OCI-LY3 (cell line): ENCODE measurements at regions not wholly inside any gene's neighbourhood (a gene's known extent, or its start where the extent isn't known, plus 50 kb on each side); places are given as distances from the start of the nearest gene placed in this dataset.

ENCODE experiments used
- EZH2phosphoT487 ChIP-seq: fragments of 200-600 bp; shearing (Covaris generic); IDR thresholded peaks from 2 replicates; pipeline ENCODE4 v1.6.1; 2018; ENCODE audit warnings: antibody characterized with exemption, mixed run types, low read depth
- TF ChIP-seq, protein P1 (sequence below): fragments of 200-600, 300-600 bp; sonication (generic); IDR thresholded peaks from 2 replicates; pipeline ENCODE4 v1.5.1; 2014; ENCODE audit warnings: antibody characterized with exemption, low read length, low read depth

DNA sequence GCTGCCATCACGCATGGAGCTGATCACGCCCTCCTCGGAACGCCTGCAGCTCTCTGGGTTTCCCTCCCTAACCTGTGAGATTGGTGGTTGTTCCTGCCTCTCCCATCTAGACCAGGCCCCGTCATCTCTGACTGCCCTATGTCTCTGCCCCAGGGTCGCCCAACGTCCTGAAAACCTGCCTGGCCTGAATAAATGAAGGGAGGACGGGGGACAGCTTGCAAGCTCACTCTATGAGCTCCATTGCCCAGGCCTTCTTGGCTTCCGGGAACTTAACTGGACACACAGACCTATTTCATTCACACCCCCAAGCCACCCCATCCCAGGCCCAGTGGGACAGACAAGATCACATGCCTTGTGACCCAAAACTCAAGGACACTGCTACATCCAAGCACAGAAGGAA lies 274.2 kb downstream of the XXYLT1 start:
- TF ChIP-seq, protein P1, sequence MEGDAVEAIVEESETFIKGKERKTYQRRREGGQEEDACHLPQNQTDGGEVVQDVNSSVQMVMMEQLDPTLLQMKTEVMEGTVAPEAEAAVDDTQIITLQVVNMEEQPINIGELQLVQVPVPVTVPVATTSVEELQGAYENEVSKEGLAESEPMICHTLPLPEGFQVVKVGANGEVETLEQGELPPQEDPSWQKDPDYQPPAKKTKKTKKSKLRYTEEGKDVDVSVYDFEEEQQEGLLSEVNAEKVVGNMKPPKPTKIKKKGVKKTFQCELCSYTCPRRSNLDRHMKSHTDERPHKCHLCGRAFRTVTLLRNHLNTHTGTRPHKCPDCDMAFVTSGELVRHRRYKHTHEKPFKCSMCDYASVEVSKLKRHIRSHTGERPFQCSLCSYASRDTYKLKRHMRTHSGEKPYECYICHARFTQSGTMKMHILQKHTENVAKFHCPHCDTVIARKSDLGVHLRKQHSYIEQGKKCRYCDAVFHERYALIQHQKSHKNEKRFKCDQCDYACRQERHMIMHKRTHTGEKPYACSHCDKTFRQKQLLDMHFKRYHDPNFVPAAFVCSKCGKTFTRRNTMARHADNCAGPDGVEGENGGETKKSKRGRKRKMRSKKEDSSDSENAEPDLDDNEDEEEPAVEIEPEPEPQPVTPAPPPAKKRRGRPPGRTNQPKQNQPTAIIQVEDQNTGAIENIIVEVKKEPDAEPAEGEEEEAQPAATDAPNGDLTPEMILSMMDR = no peak
- TF ChIP-seq EZH2phosphoT487 = no peak
